HG03558 (cell line): ENCODE measurements at regions not wholly inside any gene's neighbourhood (a gene's known extent, or its start where the extent isn't known, plus 50 kb on each side); places are given as distances from the start of the nearest gene placed in this dataset.

Source experiments
- ATAC-seq: cut with Tn5 transposase; IDR thresholded peaks from one replicate; pipeline ENCODE4 v1.9.1; 2021; ENCODE audit warnings: moderate number of reproducible peaks; ENCODE audit not compliant: unreplicated experiment; ENCODE audit errors: extremely low read depth

- ATAC-seq = no peak
Measured at GRCh38 chr3:28637742-28638141, 289.1 kb upstream of the AZI2 start.

GRCh38 chr3:28645149-28645548 is 296.5 kb upstream of the AZI2 start:
- ATAC-seq = no peak

- ATAC-seq = no peak
Measured at GRCh38 chr3:28646435-28646834, 297.8 kb upstream of the AZI2 start.

- no peak for ATAC-seq
Measured at GRCh38 chr3:28649266-28649665, 300.6 kb upstream of the AZI2 start.

GRCh38 chr3:28651159-28651558 is 302.5 kb upstream of the AZI2 start:
- ATAC-seq = no peak

GRCh38 chr3:28664123-28664522 is 315.5 kb upstream of the AZI2 start:
- no peak for ATAC-seq

GRCh38 chr3:28667646-28668621 is 319.3 kb upstream of the AZI2 start:
- peak; percentile 85 for ATAC-seq

- no peak for ATAC-seq
Measured at GRCh38 chr3:28669870-28670269, 321.2 kb upstream of the AZI2 start.

- ATAC-seq = no peak
Measured at GRCh38 chr3:28672406-28672805, 323.8 kb upstream of the AZI2 start.

GRCh38 chr3:28673446-28673845 is 324.8 kb upstream of the AZI2 start:
- ATAC-seq = no peak

- ATAC-seq = no peak
Measured at GRCh38 chr3:28674212-28674611, 325.6 kb upstream of the AZI2 start.

GRCh38 chr3:28677581-28677980 is 329.0 kb upstream of the AZI2 start:
- no peak for ATAC-seq

- no peak for ATAC-seq
Measured at GRCh38 chr3:28678086-28678485, 329.5 kb upstream of the AZI2 start.

- ATAC-seq = no peak
Measured at GRCh38 chr3:28680050-28680449, 331.4 kb upstream of the AZI2 start.

GRCh38 chr3:28682121-28682520 is 333.5 kb upstream of the AZI2 start:
- ATAC-seq = no peak

GRCh38 chr3:28690176-28690575 is 341.6 kb upstream of the AZI2 start:
- ATAC-seq = no peak

GRCh38 chr3:28698706-28699105 is 350.1 kb upstream of the AZI2 start:
- ATAC-seq = no peak

- no peak for ATAC-seq
Measured at GRCh38 chr3:28699283-28699682, 350.7 kb upstream of the AZI2 start.

- ATAC-seq = no peak
Measured at GRCh38 chr3:28700728-28701127, 352.1 kb upstream of the AZI2 start.

GRCh38 chr3:28703843-28704242 is 355.2 kb upstream of the AZI2 start:
- ATAC-seq = no peak

GRCh38 chr3:28711293-28711692 is 362.7 kb upstream of the AZI2 start:
- ATAC-seq = no peak

GRCh38 chr3:28716939-28717338 is 368.3 kb upstream of the AZI2 start:
- ATAC-seq = no peak
